Testis (tissue), 2 donors: ENCODE measurements at regions not wholly inside any gene's neighbourhood (a gene's known extent, or its start where the extent isn't known, plus 50 kb on each side); places are given as distances from the start of the nearest gene placed in this dataset.

ENCODE experiments used
- CTCF ChIP-seq, 3 experiments: fragments of 450-650 bp in 2 of 3; fragments of 200-600 bp in 1 of 3; sonication (generic) in 1 of 3; IDR thresholded peaks; one replicate each; pipeline ENCODE4 v1.5.1; 2016 to 2019; ENCODE audit warnings: antibody characterized with exemption in 3 of 3, mild to moderate bottlenecking in 2 of 3, moderate library complexity in 1 of 3
- POLR2A ChIP-seq: fragments of 450-650 bp; IDR thresholded peaks from one replicate; pipeline ENCODE4 v1.6.1; 2017; ENCODE audit warnings: antibody characterized with exemption, mild to moderate bottlenecking, moderate library complexity

- TF ChIP-seq CTCF (IDR thresholded peaks at IDR 0.05), result no peak
- TF ChIP-seq POLR2A, result no peak
These were observed 108.9 kb downstream of the IFI44 start for GRCh38 chr1:78758506-78758905.
